ENCODE measurements at regions not wholly inside any gene's neighbourhood (a gene's known extent, or its start where the extent isn't known, plus 50 kb on each side); places are given as distances from the start of the nearest gene placed in this dataset.

GRCh38 chr1:218985424-218985984, 188.2 kb upstream of the LYPLAL1 start:
- Mint-ChIP-seq H3K36me3 (ENCODE audit: low read depth) (no peaks in the 10 kb centered on the region), H3K27me3 (ENCODE audit: low read depth) (no peaks in the 10 kb centered on the region), H3K27ac (ENCODE audit: unreplicated experiment) (no peak overlapping the region), H3K9me3 (ENCODE audit: low read depth) (peaks cover 15% of the 10 kb centered on the region), H3K4me3 (ENCODE audit: unreplicated experiment) (no peak overlapping the region), H3K4me1 (ENCODE audit: low read depth) (peaks cover 15% of the 10 kb centered on the region)
- no peak for DNase-seq (ENCODE audit: low spot score)
- no peak for TF ChIP-seq CTCF (IDR thresholded peaks at IDR 0.05)

- no peaks in the 10 kb centered on the region for H3K36me3 Mint-ChIP-seq (ENCODE audit: low read depth)
- H3K4me1 Mint-ChIP-seq (ENCODE audit: low read depth), result peaks cover 17% of the 10 kb centered on the region
These were observed 186.9 kb upstream of the LYPLAL1 start for GRCh38 chr1:218986816-218987215.

GRCh38 chr1:218990019-218990418, 183.7 kb upstream of the LYPLAL1 start:
- no peak for TF ChIP-seq CTCF (IDR thresholded peaks at IDR 0.05)
- no peaks in the 10 kb centered on the region for H3K27me3 Mint-ChIP-seq (ENCODE audit: low read depth)
- H3K4me1 Mint-ChIP-seq (ENCODE audit: low read depth), result peaks cover 7% of the 10 kb centered on the region
- no peaks in the 10 kb centered on the region for H3K36me3 Mint-ChIP-seq (ENCODE audit: low read depth)
- peaks cover 15% of the 10 kb centered on the region for H3K9me3 Mint-ChIP-seq (ENCODE audit: low read depth)
- no peak overlapping the region for H3K4me3 Mint-ChIP-seq (ENCODE audit: unreplicated experiment)
- no peak overlapping the region for H3K27ac Mint-ChIP-seq (ENCODE audit: unreplicated experiment)
- DNase-seq (ENCODE audit: low spot score), result no peak

More at GRCh38 chr1:218986816-218987215, 186.9 kb upstream of the LYPLAL1 start:
- no peak for DNase-seq (ENCODE audit: low spot score)
- no peak for TF ChIP-seq CTCF (IDR thresholded peaks at IDR 0.05)
- H3K27me3 Mint-ChIP-seq (ENCODE audit: low read depth), result no peaks in the 10 kb centered on the region
- no peak overlapping the region for H3K4me3 Mint-ChIP-seq (ENCODE audit: unreplicated experiment)
- peaks cover 15% of the 10 kb centered on the region for H3K9me3 Mint-ChIP-seq (ENCODE audit: low read depth)
- H3K27ac Mint-ChIP-seq (ENCODE audit: unreplicated experiment), result no peak overlapping the region

GRCh38 chr1:218991089-218991488, 182.6 kb upstream of the LYPLAL1 start:
- peaks cover 15% of the 10 kb centered on the region for H3K9me3 Mint-ChIP-seq (ENCODE audit: low read depth)
- no peak overlapping the region for H3K4me3 Mint-ChIP-seq (ENCODE audit: unreplicated experiment)
- DNase-seq (ENCODE audit: low spot score), result no peak
- H3K36me3 Mint-ChIP-seq (ENCODE audit: low read depth), result no peaks in the 10 kb centered on the region
- no peak overlapping the region for H3K27ac Mint-ChIP-seq (ENCODE audit: unreplicated experiment)
- peaks cover 2% of the 10 kb centered on the region for H3K4me1 Mint-ChIP-seq (ENCODE audit: low read depth)
- TF ChIP-seq CTCF (IDR thresholded peaks at IDR 0.05), result no peak
- H3K27me3 Mint-ChIP-seq (ENCODE audit: low read depth), result no peaks in the 10 kb centered on the region

GRCh38 chr1:218994615-218995014, 179.1 kb upstream of the LYPLAL1 start:
- H3K4me1 Mint-ChIP-seq (ENCODE audit: low read depth), result peaks cover 2% of the 10 kb centered on the region
- no peak overlapping the region for H3K4me3 Mint-ChIP-seq (ENCODE audit: unreplicated experiment)
- no peak overlapping the region for H3K27ac Mint-ChIP-seq (ENCODE audit: unreplicated experiment)
- no peak for DNase-seq (ENCODE audit: low spot score)
- no peak for TF ChIP-seq CTCF (IDR thresholded peaks at IDR 0.05)
- H3K36me3 Mint-ChIP-seq (ENCODE audit: low read depth), result no peaks in the 10 kb centered on the region
- no peaks in the 10 kb centered on the region for H3K27me3 Mint-ChIP-seq (ENCODE audit: low read depth)
- H3K9me3 Mint-ChIP-seq (ENCODE audit: low read depth), result no peaks in the 10 kb centered on the region

All from chondrocyte (in vitro differentiated cells).